ENCODE measurements at regions not wholly inside any gene's neighbourhood (a gene's known extent, or its start where the extent isn't known, plus 50 kb on each side); places are given as distances from the start of the nearest gene placed in this dataset.

DNA sequence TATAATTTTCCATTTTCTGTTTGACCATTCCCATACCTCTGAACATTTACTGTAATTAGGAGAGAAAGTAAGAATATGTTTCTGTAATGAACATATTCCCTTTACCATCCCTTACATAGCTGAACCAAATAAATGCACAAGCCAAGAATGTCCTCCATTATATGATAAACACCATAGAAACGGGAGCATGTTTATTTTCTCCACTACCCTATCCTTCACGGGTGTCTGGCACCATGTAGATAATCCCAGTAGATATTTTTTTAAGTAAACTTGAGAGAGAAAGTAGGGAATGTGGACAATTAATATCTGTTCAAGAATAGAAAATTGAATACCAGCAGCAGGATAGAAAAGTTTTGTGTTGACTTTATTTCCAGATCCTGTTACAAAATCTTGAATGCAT, 928.4 kb downstream of the EFNB2 start:
- no peak for TF ChIP-seq MYC (IDR thresholded peaks at IDR 0.05; ENCODE audit: low read depth, low read length)
- TF ChIP-seq, protein P1, sequence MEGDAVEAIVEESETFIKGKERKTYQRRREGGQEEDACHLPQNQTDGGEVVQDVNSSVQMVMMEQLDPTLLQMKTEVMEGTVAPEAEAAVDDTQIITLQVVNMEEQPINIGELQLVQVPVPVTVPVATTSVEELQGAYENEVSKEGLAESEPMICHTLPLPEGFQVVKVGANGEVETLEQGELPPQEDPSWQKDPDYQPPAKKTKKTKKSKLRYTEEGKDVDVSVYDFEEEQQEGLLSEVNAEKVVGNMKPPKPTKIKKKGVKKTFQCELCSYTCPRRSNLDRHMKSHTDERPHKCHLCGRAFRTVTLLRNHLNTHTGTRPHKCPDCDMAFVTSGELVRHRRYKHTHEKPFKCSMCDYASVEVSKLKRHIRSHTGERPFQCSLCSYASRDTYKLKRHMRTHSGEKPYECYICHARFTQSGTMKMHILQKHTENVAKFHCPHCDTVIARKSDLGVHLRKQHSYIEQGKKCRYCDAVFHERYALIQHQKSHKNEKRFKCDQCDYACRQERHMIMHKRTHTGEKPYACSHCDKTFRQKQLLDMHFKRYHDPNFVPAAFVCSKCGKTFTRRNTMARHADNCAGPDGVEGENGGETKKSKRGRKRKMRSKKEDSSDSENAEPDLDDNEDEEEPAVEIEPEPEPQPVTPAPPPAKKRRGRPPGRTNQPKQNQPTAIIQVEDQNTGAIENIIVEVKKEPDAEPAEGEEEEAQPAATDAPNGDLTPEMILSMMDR (IDR thresholded peaks at IDR 0.05; ENCODE audit: low read depth, low read length), result no peak

Data from NB4 (cell line).